ENCODE measurements at regions not wholly inside any gene's neighbourhood (a gene's known extent, or its start where the extent isn't known, plus 50 kb on each side); places are given as distances from the start of the nearest gene placed in this dataset.

GRCh38 chr2:14530506-14530905, 102.0 kb upstream of the LRATD1 start:
- DNase-seq (ENCODE audit: low read depth), result no peak

- no peak for DNase-seq (ENCODE audit: low read depth)
Observed at GRCh38 chr2:14533131-14533757, 99.3 kb upstream of the LRATD1 start.

DNA sequence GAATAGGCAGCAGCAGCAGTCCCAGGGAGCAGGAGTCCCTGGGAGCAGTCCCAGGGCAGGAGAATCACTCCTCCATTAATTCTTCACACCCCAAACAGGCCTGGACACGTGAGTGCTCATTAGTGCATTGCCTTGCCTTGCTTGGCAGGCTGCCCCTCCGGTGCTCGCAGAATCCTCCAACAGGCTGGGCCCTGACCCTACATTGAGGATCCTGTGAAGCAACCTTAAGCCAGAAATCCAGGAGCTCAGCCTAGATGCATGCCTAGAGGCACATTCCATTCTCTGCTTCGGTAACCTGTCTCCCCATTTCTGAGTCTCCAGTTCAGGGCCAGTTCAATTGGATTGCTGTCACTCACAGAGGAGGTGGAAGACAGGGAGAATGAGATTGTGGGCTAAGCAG, 97.4 kb upstream of the LRATD1 start:
- no peak for DNase-seq (ENCODE audit: low read depth)

DNA sequence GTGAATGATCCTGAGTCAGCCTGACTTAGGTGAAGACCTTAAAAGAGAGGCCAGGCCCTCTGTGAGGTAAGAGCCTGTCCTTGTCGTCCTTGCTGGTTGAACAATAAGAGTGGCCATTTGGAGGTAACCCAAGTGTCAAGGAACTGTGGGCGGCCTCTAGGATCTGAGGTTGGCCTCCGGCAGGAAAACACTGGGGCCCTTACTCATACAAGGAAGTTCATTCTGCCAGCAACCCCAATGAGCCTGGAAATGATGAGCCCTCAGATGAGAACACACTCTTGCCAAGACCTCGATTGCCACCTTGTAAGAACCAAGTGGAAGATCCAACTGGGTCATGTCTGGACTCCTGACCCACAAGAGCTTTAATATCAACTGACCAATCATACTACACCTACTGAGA, 95.5 kb upstream of the LRATD1 start:
- no peak for DNase-seq (ENCODE audit: low read depth)

DNA sequence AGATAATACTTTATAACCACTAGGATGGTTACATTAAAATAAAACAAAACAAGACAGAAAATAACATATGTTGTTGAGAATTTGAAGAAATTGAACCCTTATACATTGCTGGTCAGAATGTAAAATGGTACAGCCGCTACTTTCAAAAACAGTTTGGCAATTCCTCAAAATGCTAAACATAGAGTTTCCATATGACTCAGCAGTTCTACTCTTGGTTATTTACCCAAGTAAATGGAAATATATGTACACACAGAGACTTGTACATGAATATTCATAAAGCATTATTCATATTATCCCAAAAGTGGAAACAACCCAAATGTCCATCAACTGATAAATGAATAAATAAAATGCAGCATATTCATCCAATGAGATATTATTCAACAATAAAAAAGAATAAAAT, 92.5 kb upstream of the LRATD1 start:
- no peak for DNase-seq (ENCODE audit: low read depth)

DNA sequence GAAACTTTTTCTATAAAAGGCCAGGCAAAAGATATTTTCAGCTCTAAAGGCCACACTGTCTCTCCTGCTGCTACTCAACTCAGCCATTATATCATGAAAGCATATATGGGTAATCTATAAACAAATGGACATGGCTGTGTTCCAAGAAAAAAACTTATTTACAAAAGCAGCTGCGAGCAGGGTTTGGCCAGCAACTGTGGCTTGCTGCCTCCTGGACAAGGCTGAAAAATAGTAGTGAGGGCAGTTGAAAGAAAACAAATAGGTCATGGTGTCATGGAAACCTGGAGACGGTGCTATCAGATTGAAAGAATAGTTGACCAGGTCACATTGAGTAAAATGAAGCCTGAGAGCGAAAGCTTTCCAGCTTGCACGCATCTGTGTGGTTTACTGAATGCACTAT, 89.2 kb upstream of the LRATD1 start:
- no peak for DNase-seq (ENCODE audit: low read depth)

DNA sequence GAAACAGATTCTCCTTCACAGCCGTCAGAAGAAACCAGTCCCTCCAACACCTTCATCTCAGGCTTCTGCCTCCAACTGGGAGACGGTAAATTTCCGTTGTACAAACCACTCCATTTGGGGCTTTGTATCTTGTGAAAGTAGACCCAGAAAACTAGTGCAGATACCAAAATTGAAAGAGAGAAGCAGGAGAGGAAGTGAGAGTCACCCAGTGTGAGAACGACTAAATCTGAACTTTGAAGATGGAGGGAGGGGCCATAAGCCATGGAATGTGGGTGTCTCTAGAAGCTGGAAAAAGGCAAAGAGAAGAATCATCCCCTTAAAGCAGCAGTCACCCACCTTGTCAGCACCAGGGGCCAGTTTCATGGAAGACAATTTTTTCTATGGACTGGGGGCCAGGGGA, 88.3 kb upstream of the LRATD1 start:
- DNase-seq (ENCODE audit: low read depth), result no peak

DNA sequence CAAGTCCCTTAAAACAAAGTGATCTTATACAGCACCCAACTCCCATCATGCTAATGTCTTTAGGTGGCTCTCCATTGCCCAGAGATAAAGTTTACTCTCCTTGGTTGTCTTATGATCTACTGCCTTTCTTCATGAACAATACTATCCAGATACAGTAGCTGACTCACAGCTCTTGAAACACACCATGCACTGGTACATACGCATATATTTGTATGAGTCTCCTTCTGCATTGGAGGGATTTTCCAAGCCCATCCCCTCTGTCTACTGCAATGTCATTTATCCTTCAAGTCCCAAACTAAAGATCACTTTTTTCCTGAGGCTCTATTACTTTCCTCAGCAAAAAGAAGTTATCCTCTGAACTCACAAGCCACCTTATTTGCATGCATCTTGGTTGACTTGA, 84.7 kb upstream of the LRATD1 start:
- DNase-seq (ENCODE audit: low read depth), result no peak

DNA sequence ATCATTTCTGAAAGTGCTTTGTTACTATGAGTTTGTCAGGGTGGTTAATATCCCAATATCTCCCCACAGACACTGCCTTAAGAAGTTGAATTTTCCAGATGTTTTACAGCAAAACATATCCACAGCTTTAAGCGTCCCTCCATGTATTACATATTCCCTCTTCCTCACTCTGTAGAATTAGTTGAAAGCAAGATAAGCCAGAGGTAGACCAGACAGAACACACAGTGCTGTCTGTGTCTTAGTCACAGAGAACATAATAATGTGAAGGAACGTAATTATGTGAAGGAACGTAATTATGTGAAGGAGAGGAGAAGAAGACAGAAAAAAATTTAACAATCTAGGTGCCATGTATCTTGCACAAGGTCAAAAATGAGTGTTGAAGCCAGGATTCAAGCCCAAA, 81.9 kb upstream of the LRATD1 start:
- DNase-seq (ENCODE audit: low read depth), result no peak

- no peak for DNase-seq (ENCODE audit: low read depth)
Observed at GRCh38 chr2:14551069-14551468, 81.4 kb upstream of the LRATD1 start.

DNA sequence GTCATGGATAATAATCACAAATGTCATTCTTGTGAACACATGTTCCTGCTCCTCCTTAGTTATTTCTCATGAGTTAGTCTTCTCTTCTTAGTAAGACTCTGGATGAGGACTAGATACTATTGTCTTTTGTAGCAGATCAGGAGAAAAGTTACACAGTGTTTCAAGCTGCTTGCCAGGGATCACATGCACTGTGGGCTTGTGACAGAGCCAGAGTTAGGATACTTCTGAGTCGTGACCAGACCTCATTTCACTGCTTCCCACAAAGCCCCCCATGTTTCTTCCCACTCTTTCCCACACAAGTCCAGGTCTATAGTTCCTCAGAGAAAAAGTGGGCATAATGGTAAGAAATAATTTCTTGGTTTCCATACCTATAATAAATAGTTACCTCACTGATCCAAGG, 80.2 kb upstream of the LRATD1 start:
- DNase-seq (ENCODE audit: low read depth), result no peak

GRCh38 chr2:14552818-14553217, 79.7 kb upstream of the LRATD1 start:
- no peak for DNase-seq (ENCODE audit: low read depth)

GRCh38 chr2:14554849-14555545, 77.5 kb upstream of the LRATD1 start:
- no peak for DNase-seq (ENCODE audit: low read depth)

GRCh38 chr2:14557111-14557510, 75.4 kb upstream of the LRATD1 start:
- DNase-seq (ENCODE audit: low read depth), result no peak

DNA sequence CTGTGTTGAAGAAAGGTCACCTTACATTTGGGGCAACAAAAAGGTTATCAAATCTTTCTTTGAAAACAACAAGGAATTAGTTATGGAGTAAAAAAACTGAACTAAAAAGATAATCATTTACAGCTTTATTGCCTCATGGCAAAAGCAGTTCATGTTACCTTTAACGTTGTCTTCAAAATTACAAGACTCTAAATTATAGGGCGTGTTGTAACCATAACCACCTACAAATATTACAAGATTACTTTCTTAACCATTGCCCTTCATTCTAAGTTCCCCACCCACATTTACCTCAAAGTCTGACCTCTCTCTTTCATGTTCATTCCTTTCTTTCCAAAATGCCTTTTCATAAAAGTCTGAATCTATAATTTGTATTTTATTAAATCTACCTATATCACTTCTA, 74.6 kb upstream of the LRATD1 start:
- no peak for DNase-seq (ENCODE audit: low read depth)

GRCh38 chr2:14558335-14558919, 74.1 kb upstream of the LRATD1 start:
- no peak for DNase-seq (ENCODE audit: low read depth)

DNA sequence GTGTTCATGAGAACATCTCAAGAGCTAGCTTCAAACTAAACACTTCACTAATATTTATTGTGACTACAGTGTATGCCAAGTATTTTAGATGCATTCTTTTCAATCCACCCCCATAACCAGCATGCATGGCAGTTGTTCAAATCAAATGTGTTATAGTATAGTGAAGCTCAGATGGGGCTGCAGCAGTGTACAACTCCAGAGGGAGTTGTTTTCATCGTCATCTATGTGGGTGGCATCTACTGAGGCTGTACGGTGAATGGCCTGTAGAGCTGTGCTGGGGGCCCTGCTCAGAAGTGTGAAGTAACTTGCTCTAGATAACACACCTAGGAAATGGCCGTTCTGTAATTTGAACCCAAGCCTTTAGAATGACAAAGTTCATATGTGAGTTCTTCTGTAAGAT, 71.8 kb upstream of the LRATD1 start:
- no peak for DNase-seq (ENCODE audit: low read depth)

GRCh38 chr2:14563324-14563723, 69.2 kb upstream of the LRATD1 start:
- DNase-seq (ENCODE audit: low read depth), result no peak

- no peak for DNase-seq (ENCODE audit: low read depth)
Observed at GRCh38 chr2:14565666-14566065, 66.9 kb upstream of the LRATD1 start.

DNA sequence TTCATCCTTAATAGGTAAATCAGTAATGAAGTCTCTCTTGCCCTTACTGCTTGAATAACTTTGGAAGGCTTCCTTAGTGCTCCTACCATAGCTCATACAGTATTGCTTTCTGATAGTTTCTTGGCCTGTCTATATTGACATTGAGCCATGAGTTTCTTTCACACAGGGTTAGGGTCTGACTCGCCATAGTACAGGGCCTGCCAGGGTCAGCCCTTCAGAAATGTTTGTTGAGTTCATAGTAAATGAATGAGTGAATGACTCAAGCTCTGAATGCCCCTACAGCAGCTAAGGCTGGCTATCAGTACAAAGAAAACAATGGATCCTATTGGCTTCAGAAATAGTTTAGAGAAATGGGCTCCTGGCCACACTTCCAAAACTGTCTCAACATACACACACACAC, 65.0 kb upstream of the LRATD1 start:
- DNase-seq (ENCODE audit: low read depth), result no peak

GRCh38 chr2:14569294-14569693, 63.2 kb upstream of the LRATD1 start:
- no peak for DNase-seq (ENCODE audit: low read depth)

DNA sequence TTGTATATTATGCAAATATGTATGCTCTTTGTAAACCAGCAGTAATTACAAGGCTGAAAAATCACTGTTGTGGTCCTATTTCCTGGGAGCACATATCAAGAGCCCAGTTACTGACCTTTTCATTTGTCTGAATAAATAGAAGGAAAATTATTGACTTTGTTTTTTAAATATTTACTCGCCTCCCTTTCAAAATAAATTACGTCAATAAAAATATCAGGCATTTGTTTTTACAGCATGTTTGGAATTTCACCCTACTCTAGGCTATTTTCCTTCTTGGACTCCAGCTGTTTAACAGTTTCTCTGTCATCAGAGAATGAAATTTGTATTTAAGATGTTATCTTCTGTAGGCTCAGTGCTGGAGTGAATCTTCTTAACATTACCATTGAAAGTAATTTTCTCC, 59.9 kb upstream of the LRATD1 start:
- DNase-seq (ENCODE audit: low read depth), result no peak

DNA sequence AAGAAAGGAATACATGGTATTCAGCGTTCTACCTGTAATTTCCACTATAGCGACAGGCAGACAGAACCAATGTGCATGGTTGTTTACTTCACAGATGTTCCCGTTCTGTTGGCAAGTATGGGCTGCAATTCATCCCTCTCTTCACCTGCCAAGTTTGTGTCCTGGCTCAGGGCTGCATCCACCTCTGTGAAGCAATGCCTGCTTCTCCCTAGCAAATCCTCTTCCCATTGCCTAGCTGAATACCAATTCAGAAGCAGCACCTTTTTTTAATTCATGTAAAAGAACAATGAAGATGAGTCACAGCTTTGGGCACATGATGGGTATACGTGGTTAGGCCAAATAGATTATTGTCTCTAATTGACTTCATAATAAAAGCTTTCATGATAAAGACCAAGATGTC, 54.7 kb upstream of the LRATD1 start:
- DNase-seq (ENCODE audit: low read depth), result no peak
